SK-N-SH (cell line): ENCODE measurements at regions not wholly inside any gene's neighbourhood (a gene's known extent, or its start where the extent isn't known, plus 50 kb on each side); places are given as distances from the start of the nearest gene placed in this dataset.

ENCODE experiments used
- CTCF ChIP-seq: fragments of 200-600 bp; sonication (generic); IDR thresholded peaks from 2 replicates; pipeline ENCODE4 v1.6.1; 2017; ENCODE audit warnings: antibody characterized with exemption, mild to moderate bottlenecking, moderate library complexity
- RFX5 ChIP-seq: IDR thresholded peaks from 2 replicates; pipeline ENCODE4 v1.6.1; 2012; ENCODE audit warnings: mild to moderate bottlenecking, improper control_type of control experiment, low read length
- TEAD4 ChIP-seq: IDR thresholded peaks from 2 replicates; pipeline ENCODE4 v1.4.0; 2012; ENCODE audit warnings: mild to moderate bottlenecking, borderline replicate concordance; ENCODE audit not compliant: insufficient read depth
- YY1 ChIP-seq: IDR thresholded peaks from 2 replicates; pipeline ENCODE4 v1.4.0; 2012; ENCODE audit warnings: low read depth, mild to moderate bottlenecking

GRCh38 chr11:103542851-103543250, 433.6 kb downstream of the DYNC2H1 start:
- no peak for TF ChIP-seq YY1
- TF ChIP-seq CTCF, result no peak
- TF ChIP-seq RFX5, result no peak
- TF ChIP-seq TEAD4, result no peak
